Stimulated activated CD4-positive, alpha-beta T cell treated with anti-CD3 and anti-CD28 coated beads, TNF-alpha, amount 100 ng/mL, for 1 hour (primary cell): ENCODE measurements at regions not wholly inside any gene's neighbourhood (a gene's known extent, or its start where the extent isn't known, plus 50 kb on each side); places are given as distances from the start of the nearest gene placed in this dataset.

Source experiments
- DNase-seq, 3 donors: peaks; one replicate each; pipeline ENCODE4 v3.0.0-alpha.2; 2020; ENCODE audit warnings: low read depth in 3 of 3, low spot score in 1 of 3

DNA sequence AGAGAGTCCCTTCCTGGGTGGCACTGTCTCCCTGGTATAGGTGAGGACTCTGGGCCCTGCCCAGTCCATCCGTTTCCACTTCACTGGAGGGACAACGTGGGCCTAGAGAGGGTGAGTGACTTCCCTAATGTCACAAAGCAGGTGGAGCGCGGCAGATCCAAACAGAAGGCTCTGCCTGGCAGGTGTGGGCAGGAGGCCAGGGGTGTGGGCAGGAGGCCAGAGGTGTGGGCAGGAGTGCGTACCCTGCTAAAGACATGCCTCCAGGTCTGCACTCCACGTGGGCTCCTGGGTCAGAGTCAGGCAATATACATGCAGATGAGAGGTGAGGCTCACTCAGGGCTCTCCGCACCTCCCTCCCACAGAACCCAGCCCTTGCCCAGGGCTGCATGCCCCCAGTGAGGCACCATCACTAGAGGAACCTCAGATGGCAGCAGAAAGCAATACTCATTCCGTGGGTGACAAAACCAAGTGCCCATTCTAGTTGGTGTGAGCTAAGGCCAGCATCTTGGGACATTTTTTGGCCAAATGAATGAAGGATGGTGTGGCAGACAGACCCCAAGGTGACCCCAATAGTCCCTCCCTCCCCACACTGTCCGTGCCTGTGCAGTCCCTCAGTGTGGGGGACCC, 271.6 kb upstream of the RTL1 start:
- DNase-seq = no peak

DNA sequence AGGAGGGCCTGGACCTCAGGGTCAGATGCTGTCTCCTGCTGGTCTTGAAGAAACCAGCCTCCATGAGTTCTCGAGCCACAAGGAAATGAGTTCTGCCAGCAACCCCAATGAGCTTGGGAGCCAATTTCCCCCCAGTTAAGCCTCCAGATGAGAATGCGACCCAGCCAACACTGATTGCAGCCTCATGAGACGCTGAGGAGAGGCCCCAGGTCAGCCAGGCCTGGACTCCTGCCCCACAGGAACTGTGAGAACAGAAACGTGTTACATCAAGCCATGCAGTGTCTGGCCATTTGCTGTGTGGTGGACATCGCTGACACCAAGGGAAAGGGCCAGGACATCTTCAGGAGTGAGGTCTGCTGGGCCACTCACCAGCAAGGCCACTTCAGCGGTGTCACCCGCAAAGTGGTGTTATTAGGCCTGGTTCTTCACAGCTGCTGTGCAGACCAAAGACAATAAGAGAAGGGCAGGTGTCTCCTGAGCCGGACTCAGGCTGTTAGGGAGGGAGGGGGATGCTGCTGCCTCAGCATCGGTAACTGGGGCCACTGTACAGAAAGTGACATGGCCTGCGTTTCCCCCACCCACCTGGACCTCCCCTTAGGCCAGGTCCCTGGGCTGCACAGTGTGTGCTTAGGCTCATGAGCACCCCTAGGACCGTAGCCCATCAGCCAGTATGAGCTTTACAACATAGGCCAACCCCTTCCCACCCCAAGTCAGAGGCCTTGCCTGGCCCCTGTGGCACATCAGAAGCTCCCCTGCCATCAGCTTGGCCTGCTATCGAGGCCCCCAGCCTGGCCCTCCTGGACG, 272.4 kb upstream of the RTL1 start:
- no peak for DNase-seq

DNA sequence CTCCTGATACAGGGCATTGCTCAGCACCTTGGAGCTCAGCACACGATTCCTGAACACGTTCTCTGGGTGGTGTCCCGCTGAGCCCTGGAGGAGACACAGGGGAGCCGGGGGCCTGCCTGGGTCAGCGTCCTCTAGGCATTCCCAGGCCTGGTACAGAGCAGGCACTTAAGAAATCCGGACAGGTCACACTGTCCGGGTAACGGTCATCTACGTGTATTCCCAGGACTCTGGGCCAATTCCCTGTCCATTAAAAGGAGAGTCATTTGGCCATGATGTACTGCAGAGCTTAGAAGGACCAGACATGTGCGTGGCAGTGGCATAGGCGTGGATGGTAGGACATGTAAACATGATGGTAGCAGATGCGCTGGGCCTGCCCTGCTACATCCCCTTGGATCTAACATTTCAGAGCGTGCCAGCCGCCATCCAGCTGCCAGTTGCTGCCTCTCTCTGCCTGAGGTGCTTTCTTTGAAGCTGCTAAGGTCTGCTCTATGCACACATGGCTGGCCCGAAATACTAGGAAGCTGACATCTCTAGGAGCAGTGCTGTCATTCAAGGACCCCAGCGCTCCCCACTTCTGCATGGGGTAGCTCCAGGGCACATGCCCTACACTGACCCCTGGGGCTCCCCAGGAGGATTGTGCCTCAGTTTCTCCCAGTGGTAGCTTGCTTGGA, 273.1 kb upstream of the RTL1 start:
- no peak for DNase-seq

DNA sequence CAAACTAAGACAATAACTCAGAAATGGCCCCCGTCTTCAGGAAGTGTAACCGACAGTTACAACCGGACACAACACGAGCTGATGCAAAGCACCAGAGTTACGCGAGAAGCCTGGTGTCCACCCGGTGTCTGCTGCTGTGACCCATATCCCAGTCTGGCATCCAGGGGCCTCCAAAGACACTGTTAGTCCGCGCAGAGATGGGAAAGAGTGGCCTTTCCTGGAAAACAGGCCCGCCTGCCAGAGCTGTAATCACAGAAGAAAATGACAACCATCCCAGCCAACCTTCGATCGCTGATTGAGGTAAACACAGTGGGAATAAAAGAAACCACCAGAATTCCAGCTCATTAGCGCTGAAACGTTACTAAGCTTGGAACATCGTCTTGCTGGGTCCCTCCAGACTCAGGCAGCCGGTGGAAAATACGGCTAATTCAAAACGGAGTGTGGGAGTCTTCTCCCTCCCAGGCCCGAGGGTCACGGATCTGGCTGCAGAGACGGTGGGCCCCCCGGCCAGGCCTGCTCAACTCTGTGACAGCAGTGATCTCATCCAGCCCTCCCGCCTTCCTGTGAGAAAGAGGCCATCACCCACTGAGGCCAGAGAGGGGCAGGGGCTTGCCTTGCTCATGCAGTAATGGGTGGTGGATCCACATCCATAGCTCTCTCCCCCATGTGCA, 273.9 kb upstream of the RTL1 start:
- no peak for DNase-seq

DNA sequence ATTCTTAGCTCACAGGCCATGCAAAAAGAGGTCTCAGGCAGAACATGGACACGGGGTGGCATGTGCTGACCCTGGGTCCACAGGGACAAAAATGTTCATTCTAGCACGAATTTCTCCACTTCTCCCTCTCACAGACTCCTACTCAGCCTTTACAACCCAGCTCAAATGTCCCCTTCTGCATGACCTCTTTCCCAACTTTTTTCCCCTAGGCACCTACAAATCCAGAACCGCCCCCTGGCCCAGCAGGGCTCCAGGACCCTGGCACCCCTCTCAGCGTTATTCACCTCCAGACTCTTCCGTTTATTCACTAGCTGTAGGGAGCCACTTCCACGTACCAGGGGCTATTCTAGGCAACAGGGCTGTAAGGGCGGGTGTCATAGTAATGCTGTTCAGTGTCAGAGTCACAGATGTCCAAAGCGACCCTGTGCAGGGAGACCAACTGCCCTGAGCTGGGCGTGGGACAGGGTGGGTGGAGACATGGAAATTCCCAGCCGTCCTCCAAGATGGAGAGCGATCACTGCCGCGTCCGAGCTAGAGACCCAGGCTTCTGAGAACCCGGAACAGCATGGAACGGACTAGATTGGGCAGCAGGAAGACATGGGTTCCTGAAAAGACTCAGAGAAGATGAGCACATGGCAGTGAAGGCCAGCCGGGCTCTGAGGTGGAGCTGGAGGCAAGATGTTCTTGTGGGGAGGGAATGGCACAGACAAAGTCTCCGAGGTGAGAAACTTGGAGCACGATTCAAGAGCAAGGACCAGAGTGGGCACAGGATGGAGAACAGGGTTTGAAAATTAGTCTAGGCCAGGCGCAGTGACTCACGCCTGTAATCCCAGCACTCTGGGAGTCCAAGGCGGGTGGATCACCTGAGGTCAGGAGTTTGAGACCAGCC, 274.9 kb upstream of the RTL1 start:
- no peak for DNase-seq

DNA sequence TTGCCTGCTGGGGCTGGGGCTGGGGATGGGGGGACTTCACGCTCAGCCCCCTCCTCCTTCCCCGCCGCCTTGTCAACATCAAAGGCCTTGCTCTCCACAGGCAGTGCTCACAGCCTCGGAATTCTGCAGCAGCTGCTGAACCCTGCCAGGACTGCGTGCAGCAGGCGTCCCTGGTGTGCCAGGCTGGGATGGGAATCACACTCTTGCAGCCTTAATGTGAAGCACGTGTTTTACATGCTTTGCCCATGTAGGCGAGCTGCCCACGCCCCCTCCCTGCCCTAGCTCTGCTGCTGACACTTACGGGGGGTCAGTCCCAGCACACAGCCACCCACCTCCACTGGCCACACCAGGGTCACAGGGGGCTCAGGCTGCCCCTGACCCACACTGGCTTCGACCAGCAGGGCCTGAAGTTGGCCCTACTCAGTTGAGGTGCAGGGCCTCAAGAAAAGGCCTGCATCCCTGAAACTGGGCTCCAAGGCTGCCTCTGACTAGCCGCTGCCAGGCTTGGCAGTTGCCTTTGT, 276.2 kb upstream of the RTL1 start:
- no peak for DNase-seq

DNA sequence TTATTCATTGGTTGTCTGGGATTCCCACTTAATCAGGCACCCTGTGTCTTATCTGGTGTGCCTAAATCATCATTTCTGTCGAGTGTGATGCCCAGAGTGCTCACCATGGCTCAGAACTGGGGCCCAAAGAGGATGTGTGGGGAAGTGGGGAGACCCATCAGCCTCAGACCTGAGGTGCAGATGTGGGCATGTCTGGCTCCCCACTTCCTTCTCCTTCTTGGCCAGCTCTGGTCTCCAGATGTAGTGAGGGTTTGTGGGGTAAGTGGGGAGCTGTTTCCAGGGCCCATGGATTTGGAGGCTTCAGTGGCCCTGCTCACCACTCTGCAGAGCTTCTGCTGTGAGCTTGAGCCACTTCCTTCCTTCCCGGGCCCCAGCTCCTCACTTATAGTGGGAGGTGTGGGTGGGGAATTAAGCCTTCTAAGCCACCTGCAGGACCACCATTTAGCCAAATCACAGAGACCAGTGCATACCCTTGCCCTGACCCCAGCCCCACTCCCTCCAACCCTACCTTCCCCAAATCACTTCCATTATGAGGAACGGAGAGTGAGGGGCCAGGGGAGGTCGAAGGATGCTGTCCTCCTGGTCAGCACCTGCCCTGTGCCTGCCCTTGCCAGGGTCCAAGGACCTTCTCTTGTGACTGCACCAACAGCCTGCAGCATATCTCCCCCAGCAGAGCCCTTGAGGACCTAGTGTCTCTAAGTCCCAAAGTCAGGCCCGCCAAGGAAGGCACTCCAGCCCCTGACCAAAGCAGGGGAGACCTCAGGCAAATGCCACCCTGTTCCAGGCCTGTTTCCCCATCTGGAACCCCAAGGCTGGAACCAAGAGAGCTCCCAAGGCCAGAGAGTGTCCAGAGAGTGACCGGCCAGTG, 278.2 kb upstream of the RTL1 start:
- no peak for DNase-seq

DNA sequence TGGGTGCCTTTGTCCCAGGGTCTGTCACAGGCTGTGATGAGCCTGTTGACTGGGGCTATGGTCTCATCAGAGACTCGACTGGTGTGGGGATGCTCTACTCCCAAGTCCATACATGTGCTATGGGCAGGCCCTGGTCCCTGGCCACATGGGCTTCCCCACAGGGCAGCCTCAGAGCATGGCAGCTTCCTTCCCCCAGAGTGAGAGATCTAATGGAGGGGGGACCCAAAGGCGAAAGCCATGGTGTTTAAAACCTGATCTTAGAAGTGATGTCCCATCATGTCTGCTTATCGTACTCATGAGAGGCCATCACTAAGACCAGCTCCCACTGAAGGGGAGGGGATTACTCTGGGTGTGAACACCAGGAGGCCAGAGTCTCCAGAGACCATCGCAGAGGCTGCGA, 279.0 kb upstream of the RTL1 start:
- DNase-seq = no peak

DNA sequence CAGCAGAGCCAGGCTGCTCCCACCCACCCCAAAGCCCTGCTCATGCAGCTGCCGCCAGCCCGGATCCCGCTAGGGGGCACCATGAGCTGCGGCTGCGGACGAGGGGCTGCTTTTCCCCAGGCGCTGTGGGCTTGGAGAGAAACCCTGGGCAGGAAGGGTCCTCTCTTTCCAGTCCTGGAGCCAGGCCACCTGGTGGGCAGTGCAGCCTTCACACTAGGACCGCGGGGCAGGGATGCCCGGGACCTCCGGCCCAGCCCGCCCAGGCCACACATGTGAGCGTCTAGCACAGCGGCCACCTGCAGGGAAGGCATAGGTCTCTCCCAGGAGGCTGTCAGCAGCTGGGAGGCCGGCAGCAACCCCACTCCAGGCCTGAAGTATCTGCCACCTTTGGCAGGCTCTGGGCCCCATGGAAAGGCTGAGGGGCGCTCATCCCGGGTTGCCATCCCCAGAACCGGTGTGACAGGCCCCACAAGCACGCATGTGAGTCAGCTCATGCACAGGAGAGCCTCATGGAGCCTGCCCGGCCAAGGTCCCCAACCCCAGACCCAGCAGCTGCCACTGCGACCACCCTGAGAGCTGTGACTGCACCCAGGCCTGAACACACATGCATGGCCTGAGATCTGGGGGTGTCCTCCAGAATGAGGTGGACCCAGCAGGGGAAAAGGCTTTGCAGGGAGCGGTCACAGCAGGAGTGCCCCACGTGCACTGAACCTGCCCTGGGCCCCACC, 280.0 kb upstream of the RTL1 start:
- no peak for DNase-seq

DNA sequence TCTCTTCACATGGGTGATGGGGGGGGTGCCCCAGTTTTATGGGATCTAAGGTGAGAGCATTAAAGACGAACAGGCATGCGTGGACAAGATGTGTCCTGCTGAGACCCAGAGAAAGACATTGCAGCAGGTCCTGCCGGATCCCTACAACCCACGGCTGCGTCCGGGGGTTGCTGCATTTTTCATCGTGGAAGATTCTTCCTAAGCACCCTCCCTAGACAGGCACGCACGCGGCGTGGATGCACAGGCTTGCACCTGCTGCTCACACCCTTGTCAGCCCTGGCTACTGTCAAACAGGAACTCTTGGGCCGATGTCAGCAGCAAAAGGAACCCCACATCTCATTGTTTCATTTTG, 280.6 kb upstream of the RTL1 start:
- DNase-seq = no peak

DNA sequence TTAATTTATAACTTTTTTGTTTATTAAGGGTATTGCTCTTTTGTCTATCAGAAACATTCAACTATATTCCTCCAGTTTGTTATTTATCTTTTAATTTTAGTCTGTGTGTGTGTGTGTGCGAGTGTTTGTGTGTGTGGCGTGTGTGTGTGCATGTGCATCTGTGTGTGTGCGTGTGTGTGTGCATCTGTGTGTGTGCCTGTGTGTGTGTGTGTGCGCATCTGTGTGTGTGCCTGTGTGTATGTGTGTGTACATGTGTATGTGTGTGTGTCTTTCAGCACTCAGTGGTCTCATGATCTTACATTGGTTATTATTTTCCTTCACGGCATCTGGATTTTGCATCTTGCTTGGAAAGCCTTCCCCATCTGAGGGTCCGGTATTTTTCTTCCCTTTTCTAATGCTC, 281.1 kb upstream of the RTL1 start:
- no peak for DNase-seq

DNA sequence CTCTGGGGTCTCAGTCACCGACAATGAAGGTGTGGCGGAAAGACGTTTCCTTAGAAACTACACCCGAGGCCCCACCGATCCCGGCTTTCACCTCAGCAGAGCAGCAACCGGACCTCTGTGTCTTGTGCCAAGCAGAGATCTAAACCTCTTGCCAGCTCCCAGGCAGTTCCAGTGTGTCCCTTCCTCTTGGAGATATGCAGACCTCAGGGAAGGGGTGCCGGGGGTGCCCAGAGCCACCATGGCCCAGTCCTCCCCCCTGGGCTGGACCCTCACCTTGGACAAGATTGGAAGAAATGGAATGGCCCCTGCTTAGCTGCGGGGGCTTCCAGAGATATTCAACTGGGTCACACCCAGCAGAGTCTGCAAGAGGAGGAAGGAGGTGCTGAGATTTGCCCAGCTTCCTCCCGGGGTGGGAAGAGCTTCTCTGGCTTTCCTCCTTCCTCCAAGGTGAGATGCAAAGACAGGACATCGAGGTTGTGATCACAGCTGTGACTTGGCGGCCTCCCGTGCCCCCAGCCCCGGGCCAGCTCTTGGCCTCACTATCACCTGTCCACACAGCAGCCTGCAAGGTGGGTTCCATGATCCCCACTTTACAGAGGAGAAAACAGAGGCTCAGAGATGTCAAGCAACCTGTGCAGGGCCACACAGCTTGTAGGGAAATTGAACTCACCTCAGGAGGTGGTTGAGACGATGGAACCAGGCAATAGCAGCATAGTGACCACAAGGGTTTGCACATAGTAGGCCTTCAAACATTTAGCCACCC, 281.7 kb upstream of the RTL1 start:
- DNase-seq = no peak

DNA sequence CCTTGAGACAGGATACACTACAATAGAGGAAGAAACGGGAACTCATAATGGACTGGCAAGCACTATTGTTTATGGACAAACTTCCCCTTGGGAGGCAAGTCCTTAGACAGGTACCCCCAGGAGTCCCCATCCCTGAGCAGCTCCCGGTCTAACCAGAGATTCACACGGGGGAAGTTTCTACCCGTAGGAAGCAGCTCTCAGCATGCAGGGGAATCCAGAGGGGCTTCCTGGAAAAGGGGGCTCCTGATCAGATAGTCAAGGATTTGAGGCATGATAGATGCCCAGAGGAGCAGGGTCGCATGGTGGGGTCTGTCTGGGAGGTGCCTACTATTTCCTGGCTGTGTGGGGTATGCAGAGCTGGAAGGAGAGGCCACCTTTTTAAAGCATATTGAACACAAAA, 282.4 kb upstream of the RTL1 start:
- DNase-seq = no peak

DNA sequence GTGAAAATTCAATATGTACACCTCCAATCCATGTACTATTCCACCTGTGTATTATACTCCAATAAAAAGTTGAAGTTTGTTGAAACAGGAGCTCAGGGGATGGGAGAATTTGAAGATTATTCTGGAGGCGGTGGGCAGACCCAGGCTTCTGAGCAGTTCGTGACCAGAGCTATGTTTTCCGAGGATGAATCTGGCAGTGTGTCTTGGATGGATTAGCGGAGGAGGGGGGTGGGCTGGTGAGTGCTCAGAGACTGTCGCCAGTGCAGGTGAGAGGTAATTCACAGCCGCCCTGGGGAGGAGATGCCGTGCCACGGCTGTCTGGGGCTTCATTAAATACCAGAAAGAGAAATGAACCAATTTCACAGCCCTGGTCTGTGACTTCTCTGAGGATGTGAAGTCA, 283.0 kb upstream of the RTL1 start:
- no peak for DNase-seq

DNA sequence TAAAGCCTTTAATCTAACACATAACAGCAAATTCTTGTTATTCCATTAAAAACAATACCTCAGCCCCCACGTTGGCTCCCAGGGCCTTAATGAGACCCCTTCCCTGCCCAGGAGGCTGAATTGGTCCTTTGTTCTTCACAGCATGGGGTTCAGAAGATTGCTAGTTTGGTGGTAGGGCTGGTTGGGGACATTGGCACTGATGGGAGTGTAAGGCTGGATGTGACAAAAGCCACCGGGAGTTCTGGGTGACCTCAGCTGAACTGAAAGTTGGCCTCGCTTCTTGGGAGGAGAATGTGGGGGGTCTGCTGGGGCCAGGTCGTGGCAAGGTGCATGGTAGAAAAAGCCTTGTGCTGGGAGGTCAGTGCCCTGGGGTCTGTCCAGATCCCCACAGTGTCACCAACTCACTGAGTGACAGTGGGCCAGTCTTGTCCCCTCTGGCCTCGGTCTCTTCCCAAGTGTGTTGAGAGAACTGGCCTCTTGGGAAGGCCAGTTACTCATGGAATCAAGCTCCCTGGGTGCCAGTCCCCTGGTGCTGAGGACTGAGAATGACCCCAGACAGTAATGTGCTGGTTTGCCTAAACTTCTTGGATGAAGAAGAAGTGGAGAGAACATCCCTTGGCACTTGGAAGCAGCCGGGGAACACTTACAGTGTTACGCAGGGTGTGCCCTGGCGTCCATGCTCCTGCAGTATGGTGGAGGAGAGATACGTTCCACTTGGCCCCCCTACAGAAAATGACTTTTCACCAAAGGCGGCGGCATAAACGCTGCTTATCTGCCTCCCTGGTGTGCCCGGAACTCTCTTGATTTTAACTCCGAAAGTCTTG, 283.7 kb upstream of the RTL1 start:
- DNase-seq = no peak

DNA sequence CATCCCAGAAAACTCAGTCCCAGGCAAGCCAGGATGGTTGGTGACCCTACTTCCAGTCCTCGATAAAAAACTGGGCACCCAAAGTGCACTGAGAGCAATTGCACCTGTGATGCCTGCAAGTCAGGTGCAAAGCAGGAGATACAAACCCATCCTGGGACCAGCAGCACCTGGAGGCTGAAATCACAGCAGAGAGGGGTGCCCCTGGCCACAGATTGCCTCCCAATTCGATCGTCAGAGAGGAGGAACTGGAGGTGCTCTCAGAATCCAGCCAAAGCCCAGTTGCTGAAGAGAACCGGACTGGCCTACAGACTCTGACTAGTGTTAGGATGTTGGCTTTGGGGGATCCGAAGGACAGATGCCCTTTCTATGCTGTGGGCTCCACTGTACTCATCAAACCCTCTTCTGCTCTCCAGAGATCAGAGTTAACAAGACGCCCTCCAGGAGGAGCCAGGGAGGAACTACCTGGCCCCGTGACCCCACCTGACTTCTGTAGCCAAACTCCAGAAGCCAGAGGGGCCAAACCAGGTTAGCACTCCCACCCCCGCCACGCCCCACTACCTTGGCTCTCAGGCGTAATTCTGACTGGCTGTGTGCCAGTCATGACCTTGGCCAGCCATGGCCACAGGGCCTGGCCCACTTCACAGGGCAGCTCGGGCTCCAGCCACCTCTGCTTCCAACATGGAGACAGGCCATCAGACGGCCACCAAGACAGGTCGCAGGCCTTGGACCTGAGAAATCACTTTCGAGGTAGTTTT, 284.5 kb upstream of the RTL1 start:
- no peak for DNase-seq

DNA sequence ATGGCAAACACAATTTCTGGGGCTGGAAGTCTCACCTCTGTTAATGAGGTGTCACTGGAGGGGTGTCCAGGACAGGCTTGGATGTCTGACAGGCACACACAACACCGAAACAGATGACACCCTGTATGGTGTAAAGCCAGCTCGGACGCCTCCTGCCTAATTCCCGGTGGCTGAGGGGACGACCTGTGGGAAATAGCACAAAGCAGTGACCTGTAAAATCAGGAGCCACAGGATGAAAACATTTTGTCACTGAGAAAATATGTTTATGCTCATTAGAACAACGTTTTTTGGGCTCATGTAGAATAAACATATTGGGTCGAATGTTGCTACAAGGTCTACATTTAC, 285.0 kb upstream of the RTL1 start:
- no peak for DNase-seq
